HG02973 (cell line): ENCODE measurements at regions not wholly inside any gene's neighbourhood (a gene's known extent, or its start where the extent isn't known, plus 50 kb on each side); places are given as distances from the start of the nearest gene placed in this dataset.

Experiments used
- ATAC-seq: cut with Tn5 transposase; IDR thresholded peaks from one replicate; pipeline ENCODE4 v1.9.1; 2021; ENCODE audit warnings: moderate library complexity; ENCODE audit not compliant: unreplicated experiment

DNA sequence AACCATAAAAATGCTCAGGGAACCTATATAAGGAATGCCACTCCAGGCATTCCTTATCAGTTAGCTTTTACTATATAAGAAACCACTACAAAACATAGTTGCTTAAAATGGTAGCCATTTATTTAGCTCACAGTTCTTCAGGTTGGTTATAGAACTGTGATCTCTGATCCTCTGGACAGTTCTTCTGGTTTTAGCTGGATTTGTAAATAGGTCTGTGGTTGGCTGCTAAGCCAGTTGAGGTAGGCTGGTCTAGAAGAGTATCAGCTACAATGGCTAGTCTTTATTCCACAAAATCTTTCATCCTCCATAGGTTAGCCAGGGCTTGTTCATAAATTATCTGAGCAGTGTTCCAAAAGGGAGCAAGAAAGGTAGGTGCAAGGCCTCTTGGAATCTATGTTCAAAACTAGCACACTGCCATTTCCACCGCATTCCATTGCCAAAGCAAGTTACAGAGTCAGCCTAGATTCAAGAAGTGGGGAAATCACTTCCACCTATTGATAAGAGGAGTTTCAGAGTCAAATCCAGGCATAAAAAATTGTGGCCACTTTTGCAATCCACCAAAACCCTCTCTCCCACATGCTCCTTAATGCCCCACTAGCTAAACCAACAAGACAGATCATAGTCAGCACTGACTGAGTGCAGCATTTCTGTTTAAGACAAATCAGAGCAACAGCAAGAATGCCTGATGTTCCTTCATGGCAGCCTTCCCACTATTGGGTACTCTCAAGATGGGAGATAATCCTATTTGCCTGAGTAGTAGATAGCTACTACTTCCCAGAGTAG, 146.4 kb downstream of the IRS1 start:
- no peak for ATAC-seq

- ATAC-seq: peak; percentile 68
Observed at GRCh38 chr2:226652369-226652768, 147.3 kb downstream of the IRS1 start.

DNA sequence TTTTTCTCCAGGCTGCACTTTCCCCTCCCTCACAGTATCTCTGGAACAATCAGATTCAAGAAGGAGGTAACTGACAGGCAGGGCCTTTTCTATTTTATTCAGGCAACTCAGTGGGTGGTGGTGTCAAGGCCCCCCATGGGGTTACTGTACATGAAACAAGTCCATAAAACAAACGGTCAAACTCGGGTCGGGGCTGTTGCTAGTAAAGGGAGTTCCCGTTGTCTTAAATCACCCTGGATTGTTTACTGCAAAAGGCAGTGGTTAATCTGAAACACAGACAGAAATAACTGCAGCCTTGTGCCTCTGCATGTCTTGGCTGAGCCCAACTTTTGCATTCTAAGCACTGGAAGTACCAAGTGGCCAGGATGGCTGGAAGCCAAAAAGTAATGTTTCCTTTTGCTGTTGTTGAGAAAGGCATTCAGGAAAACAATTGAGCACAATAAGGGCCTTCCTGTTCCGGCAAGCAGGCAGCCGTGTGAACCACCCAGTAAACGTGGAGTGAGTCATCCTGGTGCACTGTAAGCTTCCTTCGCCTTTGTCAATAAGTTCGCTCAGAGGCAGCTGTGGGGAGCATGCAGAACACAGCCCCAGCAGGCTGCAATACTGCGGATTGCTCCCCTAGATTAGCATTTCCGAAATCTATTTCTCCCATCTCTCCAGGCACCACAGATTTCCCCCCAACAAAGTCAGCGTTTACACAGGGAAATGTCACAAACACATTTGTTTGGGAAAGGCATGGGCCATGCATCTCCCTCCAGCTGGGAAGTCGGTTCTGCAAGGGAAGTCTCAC, 149.6 kb downstream of the IRS1 start:
- peak; percentile 71 for ATAC-seq

DNA sequence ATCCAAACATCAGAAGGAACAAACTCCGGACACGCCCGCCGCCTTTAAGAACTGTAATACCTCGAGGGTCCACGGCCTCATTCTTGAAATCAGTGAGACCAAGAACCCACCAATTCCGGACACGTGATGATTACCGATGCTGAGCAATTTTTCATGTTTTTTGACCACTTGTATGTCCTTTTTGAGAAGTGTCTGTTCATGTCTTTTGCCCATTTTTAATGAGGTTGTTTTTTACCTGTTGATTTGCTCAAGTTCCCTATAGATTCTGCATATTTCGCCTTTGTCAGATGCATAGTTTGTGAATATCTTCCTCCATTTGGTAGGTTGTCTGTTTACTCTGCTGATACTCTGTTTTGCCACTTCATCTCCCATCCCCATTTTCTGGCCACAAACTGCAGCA, 150.4 kb downstream of the IRS1 start:
- ATAC-seq: no peak

GRCh38 chr2:226647621-226648518, 151.8 kb downstream of the IRS1 start:
- no peak for ATAC-seq

DNA sequence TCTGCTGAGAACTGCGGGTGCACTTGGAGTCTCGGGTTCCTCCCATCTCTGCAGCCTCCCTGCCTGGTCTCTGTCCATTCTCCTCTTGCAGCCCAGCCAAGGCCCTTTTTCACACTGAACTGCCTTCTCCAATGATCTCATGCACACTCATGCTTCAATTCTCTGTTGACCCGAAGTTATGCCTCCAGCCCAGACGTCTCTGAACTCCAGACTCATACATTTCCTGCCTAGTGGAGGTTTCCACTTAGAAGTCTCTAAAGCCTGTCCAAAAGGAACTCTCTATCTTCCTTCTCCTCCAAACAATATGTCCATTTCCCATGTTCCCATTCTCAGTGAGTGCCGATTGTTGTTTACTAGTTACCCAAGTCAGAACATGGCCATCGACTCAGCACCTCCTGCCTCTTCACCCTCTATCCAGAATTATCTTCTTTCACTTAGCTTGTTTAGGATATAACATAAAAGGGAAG, 155.2 kb downstream of the IRS1 start:
- ATAC-seq: no peak

DNA sequence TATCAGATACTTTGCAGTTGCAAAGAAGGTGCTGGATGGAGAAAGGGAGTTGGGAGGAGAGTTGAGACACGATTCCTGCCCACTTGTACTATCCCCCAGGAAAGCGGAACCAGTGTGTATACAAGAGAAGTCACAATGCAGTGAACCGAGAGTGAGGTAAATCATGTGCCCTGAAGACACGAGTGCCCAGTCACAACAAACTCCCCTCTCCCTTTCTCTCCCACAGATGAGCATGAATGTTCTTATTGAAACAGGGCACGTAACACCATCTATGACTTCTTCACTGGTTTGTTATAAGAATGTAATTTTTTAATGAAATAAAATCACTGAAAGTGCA, 155.7 kb downstream of the IRS1 start:
- ATAC-seq: no peak

DNA sequence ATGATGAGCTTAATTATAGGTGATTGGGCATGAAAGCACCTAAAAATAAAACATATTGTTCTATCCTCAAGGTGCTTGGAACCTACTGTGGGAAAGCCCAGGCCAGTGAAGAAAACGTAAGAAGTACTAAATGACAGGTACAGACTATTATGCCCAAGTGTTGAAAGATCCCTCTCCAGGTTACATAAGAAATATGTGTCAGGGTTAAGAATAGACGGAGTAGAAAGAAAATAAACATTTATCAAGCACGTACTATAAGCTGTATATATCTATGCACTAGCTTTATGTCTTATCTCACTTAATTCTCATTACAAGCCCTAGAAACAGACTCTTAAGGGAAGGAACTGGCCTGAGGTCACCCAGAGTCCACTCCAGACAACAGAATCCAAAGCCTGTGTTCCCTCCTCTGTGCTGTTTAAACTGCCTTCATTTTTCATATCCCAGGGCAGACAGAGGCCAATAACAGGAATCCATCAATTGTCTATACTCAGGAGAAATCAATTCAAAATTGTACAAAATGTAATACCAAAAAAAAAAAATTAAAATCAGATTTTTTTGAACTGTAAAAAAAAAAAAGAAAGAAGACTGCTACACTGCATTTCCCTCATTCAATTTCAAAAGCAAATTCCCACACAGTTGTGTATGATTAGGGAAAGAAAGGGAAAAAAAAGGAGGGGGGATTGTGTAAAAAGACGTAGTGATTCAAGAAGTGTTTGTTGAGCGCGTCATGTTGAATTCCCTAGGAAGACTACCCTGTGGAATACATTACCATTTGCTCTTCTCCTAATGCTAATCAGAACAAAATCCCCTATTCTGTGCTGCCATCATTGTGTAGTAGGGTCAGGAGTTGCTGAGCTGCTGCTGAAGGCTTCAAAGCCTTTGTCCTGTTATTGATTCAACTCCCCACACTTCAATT, 156.3 kb downstream of the IRS1 start:
- no peak for ATAC-seq

DNA sequence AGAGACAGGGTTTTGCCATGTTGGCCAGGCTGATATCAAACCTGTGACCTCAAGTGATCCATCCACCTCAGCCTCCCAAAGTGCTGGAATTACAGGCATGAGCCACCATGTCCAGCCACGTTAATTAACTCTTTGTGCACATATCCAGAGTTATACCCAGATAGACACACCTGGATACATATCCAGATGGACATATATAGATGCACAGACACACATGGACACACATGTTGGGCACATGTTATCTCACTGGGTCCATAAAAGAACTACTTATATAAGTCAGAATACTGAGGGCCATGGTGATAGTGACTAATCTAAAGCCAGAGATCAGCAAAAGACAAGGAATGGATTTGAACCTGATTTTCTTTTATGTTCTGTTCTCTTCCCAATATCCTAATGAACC, 158.6 kb downstream of the IRS1 start:
- no peak for ATAC-seq

DNA sequence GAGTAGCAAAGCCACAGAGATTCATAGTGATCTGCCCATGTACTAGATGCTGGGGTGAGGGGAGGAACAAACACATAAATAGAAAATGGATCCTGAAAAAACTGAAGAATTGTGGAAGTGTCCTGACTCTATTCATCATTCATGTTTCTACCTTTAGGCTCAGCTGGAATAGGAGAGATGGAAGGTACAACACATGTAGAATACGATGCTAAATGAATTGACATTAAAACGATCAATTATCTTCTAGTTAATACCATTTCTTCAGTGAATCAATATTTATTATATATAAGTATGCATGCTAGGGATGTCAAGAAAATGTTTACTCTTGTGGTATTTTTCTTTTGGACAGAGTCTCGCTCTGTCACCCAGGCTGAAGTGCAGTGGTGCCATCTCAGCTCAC, 159.1 kb downstream of the IRS1 start:
- ATAC-seq: no peak

DNA sequence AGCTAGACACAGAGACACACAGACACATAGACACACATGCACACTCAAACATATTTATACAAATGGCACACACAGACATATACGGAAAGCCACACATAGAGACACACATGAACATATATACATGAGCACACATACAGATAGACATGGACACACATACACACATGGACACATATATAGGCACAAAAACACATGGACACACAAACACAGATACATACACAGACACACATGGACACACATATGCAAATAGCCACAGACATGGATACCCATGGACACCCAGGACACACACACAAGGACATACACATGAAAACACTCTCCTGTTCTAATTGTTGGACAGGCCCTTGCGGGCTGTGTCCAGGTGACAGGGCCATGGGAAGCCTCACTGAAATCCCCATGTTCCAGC, 160.1 kb downstream of the IRS1 start:
- ATAC-seq: no peak

DNA sequence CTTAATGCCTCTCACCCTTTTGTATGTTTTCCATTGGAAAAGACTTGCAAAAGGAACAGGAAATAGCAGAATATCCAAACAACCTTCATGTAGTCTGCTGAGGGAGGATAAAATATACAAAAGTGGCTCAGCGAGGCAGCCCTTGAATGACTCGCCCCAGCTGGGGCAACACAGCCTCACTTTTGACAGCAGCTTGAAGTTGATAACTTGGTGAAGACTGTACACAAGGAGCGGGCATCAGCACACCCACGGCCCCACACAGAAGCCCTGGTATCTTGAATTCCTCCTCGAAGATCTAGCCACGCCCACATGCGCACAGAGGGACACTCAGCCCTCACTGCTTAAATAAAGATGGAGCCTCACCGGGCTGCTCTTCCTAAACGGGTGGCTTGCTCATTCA, 161.0 kb downstream of the IRS1 start:
- ATAC-seq: no peak

DNA sequence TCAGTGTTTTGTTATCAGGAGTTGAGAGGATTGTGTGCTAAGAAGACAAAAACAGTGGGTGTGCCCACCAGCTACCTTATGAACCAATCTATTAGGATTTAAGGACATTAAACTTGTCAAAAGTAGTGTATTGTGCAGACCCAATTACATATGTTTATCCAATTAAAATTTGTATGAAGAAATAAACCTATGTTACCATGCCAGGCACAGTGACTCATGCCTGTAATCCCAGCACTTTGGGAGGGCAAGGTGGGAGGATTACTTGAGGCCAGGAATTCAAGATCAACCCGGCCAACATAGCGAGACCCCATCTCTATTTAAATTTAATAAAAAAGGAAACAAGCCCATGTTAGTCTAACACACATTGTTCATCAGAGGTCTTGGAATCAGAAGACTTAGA, 162.2 kb downstream of the IRS1 start:
- ATAC-seq: no peak

- ATAC-seq: no peak
Observed at GRCh38 chr2:226636586-226636985, 163.0 kb downstream of the IRS1 start.

GRCh38 chr2:226634943-226635604, 164.5 kb downstream of the IRS1 start:
- ATAC-seq: no peak

- no peak for ATAC-seq
Observed at GRCh38 chr2:226631671-226632070, 167.9 kb downstream of the IRS1 start.

GRCh38 chr2:226631187-226631586, 168.4 kb downstream of the IRS1 start:
- ATAC-seq: no peak

DNA sequence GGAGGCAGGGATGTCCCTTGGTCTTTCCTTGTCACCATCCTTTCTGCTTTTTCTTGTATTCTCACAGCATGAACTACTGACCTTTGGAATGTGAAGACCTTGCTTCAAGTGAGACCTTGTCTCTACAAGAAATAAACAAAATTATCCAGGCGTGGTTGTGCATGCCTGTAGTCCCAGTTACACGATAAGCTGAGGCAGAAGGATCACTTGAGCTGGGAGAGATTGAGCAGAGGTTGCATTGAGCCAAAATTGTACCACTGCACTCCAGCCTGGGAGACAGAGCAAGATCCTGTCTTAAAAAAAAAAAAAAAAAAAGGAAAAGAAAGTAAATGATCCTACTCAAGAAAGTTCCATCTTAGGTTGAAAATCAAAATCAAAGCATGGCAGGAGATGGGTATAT, 173.7 kb downstream of the IRS1 start:
- ATAC-seq: no peak

DNA sequence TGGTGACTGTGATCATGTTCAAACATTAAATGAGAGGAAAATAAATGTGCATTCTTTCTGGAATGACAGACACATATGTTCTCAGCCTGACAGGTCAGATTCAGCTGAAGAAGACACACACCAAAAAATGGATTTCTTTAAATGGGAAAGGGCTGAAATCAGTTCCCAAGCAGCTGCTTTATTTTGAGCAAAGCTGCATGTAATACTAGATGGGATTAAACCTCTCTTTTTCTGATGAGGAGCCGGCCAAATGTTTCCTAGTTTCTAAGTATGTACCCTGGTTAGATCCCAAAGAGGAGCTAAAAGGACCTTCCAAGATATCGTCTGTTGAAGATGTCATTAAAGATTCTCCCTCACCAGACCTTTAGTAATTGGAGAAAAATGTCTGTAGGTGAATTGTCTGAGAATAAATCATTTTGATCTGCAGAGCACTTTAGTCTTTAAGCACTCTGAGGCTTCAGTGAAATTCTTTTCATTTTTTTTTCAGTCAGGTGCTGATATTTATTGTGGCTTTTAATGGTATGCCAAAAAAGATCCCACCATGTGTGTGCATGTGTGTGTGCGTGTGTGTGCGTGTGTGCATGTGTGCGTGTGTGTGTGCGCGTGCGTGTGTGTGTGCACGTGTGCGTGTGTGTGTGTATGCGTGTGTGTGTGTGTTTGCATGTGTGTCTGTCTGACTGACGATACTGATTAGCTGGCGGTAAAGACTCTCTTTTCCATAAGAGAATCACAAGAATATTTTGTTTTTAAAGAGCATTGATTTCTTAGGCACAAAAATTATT, 175.8 kb downstream of the IRS1 start:
- ATAC-seq: no peak
